Brain pericyte (primary cell): ENCODE measurements at regions not wholly inside any gene's neighbourhood (a gene's known extent, or its start where the extent isn't known, plus 50 kb on each side); places are given as distances from the start of the nearest gene placed in this dataset.
"Not testable (repeated sequence)": the region's sequence is repeated elsewhere in the genome, so short reads cannot be mapped to it uniquely, and the experiment has no call there.

Experiments used
- DNase-seq: peaks from one replicate; pipeline ENCODE4 v3.0.0-alpha.2; 2012; ENCODE audit warnings: low read depth, low spot score

GRCh38 chr1:222946436-222946835, 131.6 kb downstream of the DISP1 start:
- no peak for DNase-seq

- no peak for DNase-seq
These were observed 133.2 kb downstream of the DISP1 start for GRCh38 chr1:222948079-222948478.

GRCh38 chr1:222950892-222951291, 136.1 kb downstream of the DISP1 start:
- no peak for DNase-seq

GRCh38 chr1:222953585-222953984, 138.7 kb downstream of the DISP1 start:
- DNase-seq, result no peak

GRCh38 chr1:222955964-222956363, 141.1 kb downstream of the DISP1 start:
- no peak for DNase-seq

- DNase-seq, result no peak
These were observed 141.8 kb downstream of the DISP1 start for GRCh38 chr1:222956601-222957000.

- no peak for DNase-seq
These were observed 152.8 kb downstream of the DISP1 start for GRCh38 chr1:222967466-222968240.

- no peak for DNase-seq
These were observed 155.2 kb downstream of the DISP1 start for GRCh38 chr1:222970040-222970439.

GRCh38 chr1:222970711-222971110, 155.9 kb downstream of the DISP1 start:
- DNase-seq, result no peak

GRCh38 chr1:222971146-222971545, 156.3 kb downstream of the DISP1 start:
- no peak for DNase-seq

- DNase-seq, result no peak
These were observed 158.7 kb downstream of the DISP1 start for GRCh38 chr1:222973561-222973960.

GRCh38 chr1:222974496-222974895, 159.7 kb downstream of the DISP1 start:
- peak; percentile 37 for DNase-seq

- no peak for DNase-seq
These were observed 160.8 kb downstream of the DISP1 start for GRCh38 chr1:222975472-222976122.

GRCh38 chr1:222976453-222976852, 161.6 kb downstream of the DISP1 start:
- no peak for DNase-seq

GRCh38 chr1:222977294-222977693, 162.5 kb downstream of the DISP1 start:
- DNase-seq, result not testable (repeated sequence)

- DNase-seq, result no peak
These were observed 163.5 kb downstream of the TLR5 start for GRCh38 chr1:222979561-222979960.

- no peak for DNase-seq
These were observed 155.4 kb downstream of the TLR5 start for GRCh38 chr1:222987674-222988076.

GRCh38 chr1:222989443-222989842, 153.6 kb downstream of the TLR5 start:
- DNase-seq, result no peak

GRCh38 chr1:222991177-222991576, 151.9 kb downstream of the TLR5 start:
- DNase-seq, result no peak

GRCh38 chr1:222991908-222992307, 151.1 kb downstream of the TLR5 start:
- no peak for DNase-seq

- no peak for DNase-seq
These were observed 148.4 kb downstream of the TLR5 start for GRCh38 chr1:222994511-222995235.

- DNase-seq, result no peak
These were observed 147.8 kb downstream of the TLR5 start for GRCh38 chr1:222995236-222995580.
